NCI-H128 (cell line): ENCODE measurements at regions not wholly inside any gene's neighbourhood (a gene's known extent, or its start where the extent isn't known, plus 50 kb on each side); places are given as distances from the start of the nearest gene placed in this dataset.

Source experiments
- DNase-seq: peaks from one replicate; lab custom pipeline; 2025; ENCODE audit not compliant: unreplicated experiment; lab: John Stamatoyannopoulos, UW

GRCh38 chr11:112507281-112507680 lies 246.6 kb upstream of the PLET1 start:
- DNase-seq, result no peak

GRCh38 chr11:112508750-112509149 lies 248.1 kb upstream of the PLET1 start:
- DNase-seq, result no peak

GRCh38 chr11:112509300-112509699 lies 248.6 kb upstream of the PLET1 start:
- DNase-seq, result no peak

GRCh38 chr11:112511271-112511670 lies 250.6 kb upstream of the PLET1 start:
- no peak for DNase-seq

GRCh38 chr11:112511911-112512310 lies 251.3 kb upstream of the PLET1 start:
- no peak for DNase-seq

- no peak for DNase-seq
Observed at GRCh38 chr11:112513417-112513816, 252.8 kb upstream of the PLET1 start.

- no peak for DNase-seq
Observed at GRCh38 chr11:112514011-112514740, 253.5 kb upstream of the PLET1 start.

- DNase-seq, result no peak
Observed at GRCh38 chr11:112516261-112516660, 255.6 kb upstream of the PLET1 start.

GRCh38 chr11:112516755-112517154 lies 256.1 kb upstream of the PLET1 start:
- DNase-seq, result no peak

GRCh38 chr11:112518371-112518770 lies 257.7 kb upstream of the PLET1 start:
- DNase-seq, result no peak

GRCh38 chr11:112519751-112520150 lies 259.1 kb upstream of the PLET1 start:
- no peak for DNase-seq

GRCh38 chr11:112520354-112520753 lies 259.7 kb upstream of the PLET1 start:
- no peak for DNase-seq

- no peak for DNase-seq
Observed at GRCh38 chr11:112522536-112522935, 261.9 kb upstream of the PLET1 start.

- DNase-seq, result no peak
Observed at GRCh38 chr11:112523031-112523430, 262.4 kb upstream of the PLET1 start.

- DNase-seq, result no peak
Observed at GRCh38 chr11:112523477-112523876, 262.8 kb upstream of the PLET1 start.

- no peak for DNase-seq
Observed at GRCh38 chr11:112523951-112524350, 263.3 kb upstream of the PLET1 start.

GRCh38 chr11:112524798-112525197 lies 264.1 kb upstream of the PLET1 start:
- no peak for DNase-seq

- DNase-seq, result no peak
Observed at GRCh38 chr11:112525270-112525669, 264.6 kb upstream of the PLET1 start.

- no peak for DNase-seq
Observed at GRCh38 chr11:112525844-112526590, 265.4 kb upstream of the PLET1 start.

GRCh38 chr11:112526699-112527416 lies 266.2 kb upstream of the PLET1 start:
- DNase-seq, result no peak

- DNase-seq, result no peak
Observed at GRCh38 chr11:112529071-112529470, 268.4 kb upstream of the PLET1 start.

GRCh38 chr11:112532506-112532905 lies 271.8 kb upstream of the PLET1 start:
- no peak for DNase-seq
